Spinal cord (tissue), 9 donors: ENCODE measurements at regions not wholly inside any gene's neighbourhood (a gene's known extent, or its start where the extent isn't known, plus 50 kb on each side); places are given as distances from the start of the nearest gene placed in this dataset.

Experiments
- DNase-seq, 6 donors: peaks; one replicate each; pipeline versions ENCODE4 v3.0.0 to v3.0.0-alpha.2; 2013 to 2015; ENCODE audit warnings: low spot score in 6 of 6, low read depth in 4 of 6
- H3K27ac ChIP-seq: one replicate; pipeline ENCODE4 v1.5.1; 2013; ENCODE audit warnings: low read depth, low read length, control low read depth
- H3K27me3 ChIP-seq: one replicate; pipeline ENCODE4 v1.6.1; 2013; ENCODE audit warnings: low read length; ENCODE audit not compliant: control insufficient read depth, insufficient read depth
- H3K36me3 ChIP-seq: one replicate; pipeline ENCODE4 v1.6.1; 2013; ENCODE audit warnings: low read length; ENCODE audit not compliant: control insufficient read depth, insufficient read depth
- H3K4me1 ChIP-seq: one replicate; pipeline ENCODE4 v1.6.1; 2013; ENCODE audit warnings: low read length; ENCODE audit not compliant: control insufficient read depth, insufficient read depth
- H3K4me3 ChIP-seq: one replicate; pipeline ENCODE4 v1.5.1; 2013; ENCODE audit warnings: low read depth, low read length, control low read depth
- H3K9me3 ChIP-seq: one replicate; pipeline ENCODE4 v1.6.1; 2013; ENCODE audit warnings: low read length; ENCODE audit not compliant: control insufficient read depth, insufficient read depth
- WGBS: methylation state at CpG from one replicate; pipeline ENCODE4 v1.1.5; 2013; ENCODE audit warnings: missing lambda C conversion rate; ENCODE audit not compliant: insufficient coverage; 5-methylcytosine and 5-hydroxymethylcytosine counted together
- donor health status: healthy.

DNA sequence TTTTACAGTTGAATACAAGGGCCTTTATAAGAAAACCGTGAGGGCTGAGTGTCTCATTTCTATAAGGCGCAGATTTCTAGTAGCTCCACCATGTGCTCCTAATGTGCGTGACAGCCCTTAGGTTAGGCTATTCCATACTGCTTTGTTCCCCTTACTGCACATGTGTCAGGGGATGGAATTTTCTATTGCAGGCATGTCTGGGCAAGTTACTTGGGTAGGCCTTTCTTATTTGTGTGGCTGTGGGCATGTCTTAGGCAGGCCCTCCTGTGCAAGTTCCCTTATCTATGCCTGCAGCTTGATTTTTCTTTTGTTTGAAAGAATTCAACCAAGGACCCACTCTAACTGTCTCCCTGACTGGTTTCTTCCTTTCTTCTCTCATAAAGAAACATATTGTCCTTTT lies 434.2 kb upstream of the CNTN3 start:
- H3K36me3 ChIP-seq, result no peaks in the 10 kb centered on the region
- no peaks in the 10 kb centered on the region for H3K27me3 ChIP-seq
- H3K4me1 ChIP-seq, result no peaks in the 10 kb centered on the region
- WGBS, result 80% methylated on average over 1 of the region's 3 CpGs
- H3K9me3 ChIP-seq, result peaks cover 4% of the 10 kb centered on the region
- DNase-seq, result no peak
- H3K4me3 ChIP-seq, result no peak overlapping the region
- H3K27ac ChIP-seq, result no peak overlapping the region

DNA sequence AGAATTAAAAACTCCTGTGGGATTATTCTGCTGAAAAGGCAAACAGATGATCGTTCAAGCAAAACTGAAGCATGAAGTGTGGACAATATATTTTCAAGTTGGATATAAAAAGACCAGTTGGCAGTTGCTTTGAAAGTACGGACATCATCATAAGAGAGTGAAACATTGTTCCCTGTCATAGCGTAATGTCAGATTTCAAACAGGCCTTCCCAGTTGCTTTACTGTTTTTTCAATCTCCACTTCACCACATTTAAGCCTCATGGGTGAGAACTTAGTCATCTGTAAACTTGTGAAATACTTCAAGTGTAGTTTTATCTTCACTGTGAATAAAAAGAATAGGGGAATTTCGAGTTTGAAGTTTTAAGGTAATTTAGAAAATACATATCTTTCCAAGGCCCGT lies 435.1 kb upstream of the CNTN3 start:
- Histone ChIP-seq H3K36me3 (no peaks in the 10 kb centered on the region), H3K27me3 (no peaks in the 10 kb centered on the region), H3K4me3 (no peak overlapping the region), H3K27ac (no peak overlapping the region), H3K4me1 (no peaks in the 10 kb centered on the region), H3K9me3 (peaks cover 4% of the 10 kb centered on the region)
- WGBS, result 60% methylated on average over 1 of the region's 5 CpGs
- peak in 1 of 6 donors; percentile 33 for DNase-seq

DNA sequence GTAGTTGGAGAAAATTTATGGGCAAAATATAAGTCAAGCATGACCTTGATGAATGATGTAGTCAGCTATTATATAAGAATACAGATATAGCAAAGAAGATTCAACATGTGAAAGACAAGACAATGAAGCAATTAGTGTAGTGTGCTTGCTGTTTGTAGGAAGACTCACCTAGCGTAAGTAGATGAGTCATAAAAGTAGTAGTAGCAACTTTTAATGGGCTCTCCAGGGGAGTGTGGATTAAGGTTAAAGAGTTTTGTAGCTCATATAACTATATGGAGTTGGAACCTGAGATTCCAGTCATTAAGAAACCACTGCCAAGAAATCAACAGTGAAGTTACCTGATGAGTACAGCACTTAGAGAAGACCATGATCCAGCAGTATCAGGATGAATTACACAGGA lies 444.7 kb upstream of the CNTN3 start:
- WGBS, result no CpG with 5 or more reads among the region's 1 CpG
- no peaks in the 10 kb centered on the region for H3K36me3 ChIP-seq
- H3K4me1 ChIP-seq, result no peaks in the 10 kb centered on the region
- no peak overlapping the region for H3K4me3 ChIP-seq
- no peaks in the 10 kb centered on the region for H3K27me3 ChIP-seq
- H3K27ac ChIP-seq, result no peak overlapping the region
- H3K9me3 ChIP-seq, result no peaks in the 10 kb centered on the region
- DNase-seq, result no peak

DNA sequence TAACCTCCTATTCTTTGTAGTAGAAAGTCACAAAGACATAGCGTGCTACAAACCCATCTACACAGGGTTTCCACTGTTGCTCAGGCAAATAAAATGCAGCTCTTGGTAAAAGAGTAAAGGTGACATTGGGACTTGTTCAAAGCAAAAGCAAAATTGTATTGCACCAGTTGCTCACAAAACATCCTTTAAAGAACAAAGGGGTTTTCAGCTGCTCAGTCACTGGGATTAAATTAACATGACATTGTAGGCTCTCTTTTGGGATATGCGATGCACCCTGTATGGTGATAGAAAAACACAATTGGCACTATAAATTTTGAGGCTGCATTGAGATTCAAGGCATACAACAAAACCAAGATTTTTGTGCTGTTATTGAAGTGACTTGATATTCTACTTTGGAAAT lies 447.3 kb upstream of the CNTN3 start:
- Histone ChIP-seq H3K27me3 (no peaks in the 10 kb centered on the region), H3K27ac (no peak overlapping the region), H3K9me3 (peaks cover 2% of the 10 kb centered on the region), H3K36me3 (no peaks in the 10 kb centered on the region), H3K4me1 (no peaks in the 10 kb centered on the region), H3K4me3 (no peak overlapping the region)
- DNase-seq, result no peak
- no CpG with 5 or more reads among the region's 2 CpGs for WGBS

DNA sequence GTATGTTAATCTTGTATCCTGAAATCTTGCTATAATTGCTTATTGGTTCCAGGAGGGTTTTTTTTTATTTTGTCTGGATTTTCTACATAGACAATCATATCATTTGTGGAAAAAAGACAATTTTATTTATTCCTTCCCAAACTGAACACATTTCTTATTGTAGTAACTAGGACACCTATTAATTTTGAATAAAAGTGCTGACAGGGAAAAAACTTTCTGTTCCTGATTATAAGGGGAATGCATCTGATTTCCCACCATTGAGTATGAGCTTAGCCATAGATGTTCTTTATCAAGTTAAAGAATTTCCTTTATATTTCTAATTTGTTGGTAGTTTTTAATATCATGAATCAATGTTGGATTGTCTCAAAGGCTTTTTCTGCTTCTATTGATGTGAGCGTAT lies 460.7 kb upstream of the CNTN3 start:
- no peak overlapping the region for H3K27ac ChIP-seq
- no CpG with 5 or more reads among the region's 1 CpG for WGBS
- no peaks in the 10 kb centered on the region for H3K27me3 ChIP-seq
- no peaks in the 10 kb centered on the region for H3K36me3 ChIP-seq
- H3K9me3 ChIP-seq, result no peaks in the 10 kb centered on the region
- no peak overlapping the region for H3K4me3 ChIP-seq
- no peaks in the 10 kb centered on the region for H3K4me1 ChIP-seq
- DNase-seq, result no peak

DNA sequence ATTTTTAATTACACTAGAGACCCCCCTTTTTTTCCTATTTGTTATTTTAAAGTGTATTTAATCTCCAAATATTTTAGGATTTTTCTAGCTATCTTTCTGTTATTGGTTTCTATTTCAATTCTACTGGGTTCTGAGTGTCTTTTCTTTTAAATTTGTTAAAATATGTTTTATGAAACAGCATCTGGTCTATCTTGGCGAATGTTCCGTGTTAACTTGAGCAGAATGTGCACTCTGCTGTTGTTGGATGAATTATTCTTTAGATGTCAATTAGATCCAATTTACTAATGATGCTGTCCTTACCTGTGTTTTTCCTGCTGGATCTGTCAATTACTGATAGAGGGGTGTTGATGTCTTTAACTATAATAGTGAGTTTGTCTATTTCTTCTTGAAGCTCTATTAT lies 462.0 kb upstream of the CNTN3 start:
- H3K27ac ChIP-seq, result no peak overlapping the region
- H3K4me1 ChIP-seq, result no peaks in the 10 kb centered on the region
- 80% methylated on average over 2 of the region's 2 CpGs for WGBS
- peak in 1 of 6 donors; percentile 62 for DNase-seq
- no peaks in the 10 kb centered on the region for H3K36me3 ChIP-seq
- H3K27me3 ChIP-seq, result no peaks in the 10 kb centered on the region
- no peak overlapping the region for H3K4me3 ChIP-seq
- H3K9me3 ChIP-seq, result no peaks in the 10 kb centered on the region

DNA sequence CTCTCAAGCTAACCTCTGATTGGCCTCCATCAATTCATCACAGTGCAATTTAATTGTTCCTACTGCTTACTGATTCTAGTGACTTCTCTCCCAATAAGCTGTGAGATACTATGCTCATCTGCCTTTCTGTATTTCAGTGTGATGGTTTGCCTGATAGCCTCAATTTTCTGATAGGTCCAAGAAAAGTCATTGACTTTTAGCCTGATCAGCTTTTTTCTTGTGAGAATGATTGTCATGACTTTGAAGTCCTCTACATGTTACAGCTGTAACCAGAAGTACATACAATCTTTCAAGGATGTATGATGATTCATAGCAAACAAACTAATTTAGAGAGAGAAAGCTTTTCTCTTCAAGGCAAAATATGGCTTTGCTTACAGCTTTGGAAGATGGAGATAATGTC lies 463.8 kb upstream of the CNTN3 start:
- Histone ChIP-seq H3K27me3 (no peaks in the 10 kb centered on the region), H3K36me3 (no peaks in the 10 kb centered on the region), H3K4me3 (no peak overlapping the region), H3K4me1 (no peaks in the 10 kb centered on the region), H3K27ac (no peak overlapping the region), H3K9me3 (no peaks in the 10 kb centered on the region)
- DNase-seq, result no peak

DNA sequence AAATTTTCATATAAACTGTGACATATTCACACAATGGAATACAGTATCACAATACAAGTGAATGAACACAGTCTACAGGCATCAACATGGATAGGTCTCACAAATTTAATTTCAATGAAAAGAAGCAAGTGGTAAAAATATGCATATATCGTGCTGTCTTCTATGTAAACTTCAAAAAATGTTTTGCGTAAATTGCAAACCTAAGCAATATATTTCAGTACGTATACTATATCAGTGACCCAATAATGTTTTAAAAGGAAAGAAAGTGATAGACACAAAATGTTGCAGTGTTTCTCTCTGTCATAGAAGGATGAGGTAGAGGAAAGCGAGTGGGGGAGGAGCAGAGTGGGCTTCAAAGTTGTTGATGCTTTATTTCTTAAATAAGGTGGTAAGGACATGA lies 468.4 kb upstream of the CNTN3 start:
- DNase-seq, result no peak
- no peaks in the 10 kb centered on the region for H3K9me3 ChIP-seq
- WGBS, result 100% methylated on average over 1 of the region's 4 CpGs

DNA sequence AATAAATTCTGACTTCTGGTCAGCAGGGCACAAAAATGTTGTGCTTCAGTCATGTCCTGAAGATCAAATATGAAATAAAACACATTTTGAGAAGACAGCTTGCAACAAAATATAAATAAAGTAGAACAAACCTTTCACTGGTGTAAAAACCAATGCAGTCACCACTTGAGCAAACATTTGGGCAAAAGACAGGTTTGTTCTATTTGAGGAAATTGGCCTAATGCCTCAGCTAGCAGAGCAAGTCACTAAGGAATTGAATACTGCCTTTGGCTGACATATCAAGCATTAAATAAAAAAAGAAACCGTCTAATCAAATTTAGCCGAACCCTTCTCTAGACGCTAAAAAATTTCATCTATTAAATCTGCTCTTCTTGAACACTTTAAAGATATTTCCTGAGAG lies 475.4 kb upstream of the CNTN3 start:
- Histone ChIP-seq H3K36me3 (no peaks in the 10 kb centered on the region), H3K9me3 (no peaks in the 10 kb centered on the region), H3K27ac (no peak overlapping the region), H3K4me3 (no peak overlapping the region), H3K4me1 (no peaks in the 10 kb centered on the region), H3K27me3 (no peaks in the 10 kb centered on the region)
- peak in 1 of 6 donors; percentile 39 for DNase-seq
- no CpG with 5 or more reads among the region's 3 CpGs for WGBS

More for the DNA sequence above, 468.4 kb upstream of the CNTN3 start:
- Histone ChIP-seq H3K36me3 (no peaks in the 10 kb centered on the region), H3K4me3 (no peak overlapping the region), H3K27me3 (no peaks in the 10 kb centered on the region), H3K4me1 (no peaks in the 10 kb centered on the region), H3K27ac (no peak overlapping the region)

DNA sequence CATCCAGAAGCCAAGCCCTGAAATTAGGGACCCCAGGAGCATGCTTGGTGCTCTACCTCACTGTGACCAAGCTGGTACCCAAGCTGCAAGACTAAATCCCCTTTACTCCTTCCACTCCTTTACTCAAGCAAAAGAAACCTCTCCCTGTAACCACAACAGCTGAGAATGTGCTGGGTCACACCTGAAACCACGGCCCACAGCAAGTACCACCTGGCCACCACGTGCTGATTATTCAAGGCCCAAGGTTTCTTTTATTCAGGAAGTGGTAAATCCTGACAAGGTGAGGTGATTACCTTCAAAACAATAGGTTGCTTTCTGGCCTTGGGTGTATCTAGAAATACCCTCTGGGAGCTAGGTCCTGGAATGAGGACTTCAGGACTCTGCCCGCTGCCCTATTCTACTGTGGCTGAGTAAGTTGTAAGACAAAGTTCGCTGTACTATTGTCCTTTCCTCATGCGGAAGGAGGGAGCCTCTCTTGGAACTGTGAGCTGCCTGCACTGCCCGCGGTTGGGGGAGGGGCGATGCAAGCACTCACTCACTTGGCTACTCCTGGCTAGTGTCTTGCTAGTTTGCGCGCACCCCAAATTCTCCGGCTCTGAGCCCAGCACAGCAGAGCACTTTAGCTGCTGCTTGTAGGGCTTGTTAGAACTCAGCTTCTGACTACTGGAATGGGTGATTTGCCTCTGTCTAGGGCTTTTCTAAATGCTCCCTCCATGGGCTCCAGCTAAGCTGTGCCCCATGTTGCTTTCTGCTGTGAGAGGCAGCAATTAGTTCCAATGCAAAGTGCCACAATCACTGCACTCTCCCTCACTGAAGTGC lies 487.1 kb upstream of the CNTN3 start:
- H3K27ac ChIP-seq, result no peak overlapping the region

More for the DNA sequence above, 487.1 kb upstream of the CNTN3 start:
- H3K9me3 ChIP-seq, result peaks cover 2% of the 10 kb centered on the region
- 13% methylated on average over 7 of the region's 11 CpGs for WGBS
- no peaks in the 10 kb centered on the region for H3K27me3 ChIP-seq
- peak in 2 of 6 donors; percentile 26 to 45 for DNase-seq
- no peaks in the 10 kb centered on the region for H3K36me3 ChIP-seq
- H3K4me3 ChIP-seq, result no peak overlapping the region
- peaks cover 2% of the 10 kb centered on the region for H3K4me1 ChIP-seq
